ENCODE measurements at regions not wholly inside any gene's neighbourhood (a gene's known extent, or its start where the extent isn't known, plus 50 kb on each side); places are given as distances from the start of the nearest gene placed in this dataset.
"Not testable (repeated sequence)": the region's sequence is repeated elsewhere in the genome, so short reads cannot be mapped to it uniquely, and the experiment has no call there.

GRCh38 chr21:38628349-38628748 lies 130.1 kb upstream of the ERG start:
- Histone ChIP-seq H3K9me3 (no peaks in the 10 kb centered on the region), H3K4me3 (no peak overlapping the region), H3K27me3 (no peaks in the 10 kb centered on the region), H3K4me1 (no peaks in the 10 kb centered on the region), H3K36me3 (no peaks in the 10 kb centered on the region), H3K27ac (no peak overlapping the region)
- 43 to 48% methylated on average over 3 of the region's 3 CpGs for WGBS, 2 donors
- no peak for FAIRE-seq
- no peak for ATAC-seq
- no peak for TF ChIP-seq CTCF (IDR thresholded peaks at IDR 0.05)
- intact Hi-C loops (cut with DNase I) = no loop called here
- no peak for DNase-seq

- H3K36me3 ChIP-seq = no peaks in the 10 kb centered on the region
- no peaks in the 10 kb centered on the region for H3K27me3 ChIP-seq
- no peaks in the 10 kb centered on the region for H3K4me1 ChIP-seq
- WGBS, 2 donors = 67 to 70% methylated on average over 6 of the region's 6 CpGs
- H3K9me3 ChIP-seq = no peaks in the 10 kb centered on the region
- no peak overlapping the region for H3K27ac ChIP-seq
- ATAC-seq = peak in 1 of 4 donors; percentile 58
- TF ChIP-seq CTCF (IDR thresholded peaks at IDR 0.05) = no peak
- FAIRE-seq = no peak
- intact Hi-C loops (cut with DNase I) = loop anchor here in 1 of 3 donors (10.0 kb wide), 1 partner anchor 64 kb away; no protein-coding TSS in a partner anchor
- no peak for DNase-seq
- no peak overlapping the region for H3K4me3 ChIP-seq
These were observed 132.9 kb upstream of the ERG start for GRCh38 chr21:38631206-38631605.

GRCh38 chr21:38631676-38632075 lies 133.4 kb upstream of the ERG start:
- ATAC-seq (peak in 1 of 4 donors; percentile 19), FAIRE-seq (no peak), DNase-seq (no peak)
- Histone ChIP-seq H3K9me3 (no peaks in the 10 kb centered on the region), H3K4me3 (no peak overlapping the region), H3K27ac (no peak overlapping the region), H3K27me3 (no peaks in the 10 kb centered on the region), H3K4me1 (no peaks in the 10 kb centered on the region), H3K36me3 (no peaks in the 10 kb centered on the region)
- intact Hi-C loops (cut with DNase I) = loop anchor here in 1 of 3 donors (10.0 kb wide), 1 partner anchor 63 kb away; no protein-coding TSS in a partner anchor
- TF ChIP-seq CTCF (IDR thresholded peaks at IDR 0.05) = no peak
- WGBS, 2 donors = 51 to 61% methylated on average over 5 of the region's 5 CpGs

- Histone ChIP-seq H3K4me1 (no peaks in the 10 kb centered on the region), H3K36me3 (no peaks in the 10 kb centered on the region), H3K4me3 (no peak overlapping the region), H3K27me3 (peaks cover 0 to 4% (median 0%) of the 10 kb centered on the region in 4 donors), H3K9me3 (no peaks in the 10 kb centered on the region), H3K27ac (no peak overlapping the region)
- DNase-seq = no peak
- FAIRE-seq = no peak
- TF ChIP-seq CTCF (IDR thresholded peaks at IDR 0.05) = no peak
- no peak for ATAC-seq
- 43 to 50% methylated on average over 3 of the region's 3 CpGs for WGBS, 2 donors
- intact Hi-C loops (cut with DNase I) = loop anchor here in 1 of 3 donors (10.0 kb wide), 1 partner anchor 58 kb away; no protein-coding TSS in a partner anchor
These were observed 138.9 kb upstream of the ERG start for GRCh38 chr21:38637161-38637560.

- H3K27me3 ChIP-seq = peaks cover 0 to 4% (median 0%) of the 10 kb centered on the region in 4 donors
- DNase-seq = no peak
- no peak overlapping the region for H3K27ac ChIP-seq
- no peak for ATAC-seq
- no peaks in the 10 kb centered on the region for H3K36me3 ChIP-seq
- H3K9me3 ChIP-seq = no peaks in the 10 kb centered on the region
- no peak overlapping the region for H3K4me3 ChIP-seq
- WGBS, 2 donors = 48 to 51% methylated on average over 4 of the region's 4 CpGs
- H3K4me1 ChIP-seq = no peaks in the 10 kb centered on the region
- intact Hi-C loops (cut with DNase I) = loop anchor here in 1 of 3 donors (10.0 kb wide), 1 partner anchor 55 kb away; no protein-coding TSS in a partner anchor
- no peak for TF ChIP-seq CTCF (IDR thresholded peaks at IDR 0.05)
- no peak for FAIRE-seq
These were observed 141.5 kb upstream of the ERG start for GRCh38 chr21:38639571-38640354.

- not testable (repeated sequence) for ATAC-seq
These were observed 142.1 kb upstream of the ERG start for GRCh38 chr21:38640355-38640742.

More at GRCh38 chr21:38640355-38640742, 142.1 kb upstream of the ERG start:
- 82 to 89% methylated on average over 5 of the region's 5 CpGs for WGBS, 2 donors
- FAIRE-seq; intact Hi-C loops (cut with DNase I); H3K36me3 ChIP-seq; H3K27ac ChIP-seq; H3K27me3 ChIP-seq; H3K9me3 ChIP-seq; DNase-seq; H3K4me3 ChIP-seq; H3K4me1 ChIP-seq: not testable (repeated sequence)

Measured in pancreas (tissue), 10 donors.